HCT116 (cell line): ENCODE measurements at regions not wholly inside any gene's neighbourhood (a gene's known extent, or its start where the extent isn't known, plus 50 kb on each side); places are given as distances from the start of the nearest gene placed in this dataset.

Experiments used
- ATAC-seq: fragments of 200-7000 bp; cut with Tn5 transposase; 2 replicates; pipeline ENCODE4 v1.9.1; 2020; ENCODE audit warnings: mild to moderate bottlenecking, moderate library complexity
- BruUV-seq: library from RNA; stranded (reverse); fragments of 400-500 nt; replicated peaks from 2 replicates; lab custom pipeline; 2021; lab: Mats Ljungman, UMichigan
- CTCF ChIA-PET: fragments of 300-600 bp; sonication (Branson Sonifier 250); formaldehyde crosslinking; loops from one replicate; lab custom pipeline; 2021; ENCODE audit warnings: antibody characterized with exemption; lab: Charles Lee
- POLR2A ChIA-PET: fragments of 300-600, 350-600 bp; sonication (Branson Sonifier 250); formaldehyde crosslinking; loops from one replicate; lab custom pipeline; 2021; ENCODE audit warnings: antibody characterized with exemption; lab: Charles Lee
- RAD21 ChIA-PET, 2 experiments: fragments of 300-600 bp; sonication (Branson Sonifier 250); formaldehyde crosslinking; loops; one replicate each; lab custom pipeline; 2023; ENCODE audit warnings: low total read pairs in 2 of 2; ENCODE audit not compliant: uncharacterized antibody in 2 of 2, unreplicated experiment in 2 of 2, low non-redundant PET in 1 of 2; lab: Charles Lee
- DNase-seq: peaks from one replicate; pipeline ENCODE4 v3.0.0-alpha.2; 2010; ENCODE audit warnings: low read depth, low spot score
- H2AFZ ChIP-seq: fragments of 200-600 bp; shearing (Covaris generic), sonication (generic); 2 replicates; pipeline ENCODE4 v1.6.1; 2017; ENCODE audit warnings: low read depth, mixed run types, mixed read lengths, antibody characterized with exemption, low read length; ENCODE audit not compliant: poor library complexity, severe bottlenecking
- H3K27ac ChIP-seq: 2 replicates; pipeline ENCODE4 v1.5.1; 2012; ENCODE audit warnings: low read depth, low read length
- H3K27me3 ChIP-seq: fragments of 200-600 bp; sonication (generic); 2 replicates; pipeline ENCODE4 v1.6.1; 2016; ENCODE audit warnings: mixed run types, low read length, mixed read lengths; ENCODE audit not compliant: insufficient read depth
- H3K36me3 ChIP-seq, 2 experiments: fragments of 200-500 bp in 1 of 2; fragments of 200-600 bp in 1 of 2; sonication (Bioruptor generic) in 1 of 2; sonication (generic) in 1 of 2; 2 replicates each; pipeline versions ENCODE4 v1.5.1 to v1.6.1; 2014 to 2016; ENCODE audit warnings: low read length in 2 of 2, inconsistent platforms in 1 of 2, mixed read lengths in 1 of 2, mixed run types in 1 of 2; ENCODE audit not compliant: insufficient read depth in 2 of 2, control insufficient read depth in 1 of 2
- H3K4me1 ChIP-seq, 2 experiments: fragments of 200-600 bp in 1 of 2; sonication (generic) in 1 of 2; 2 replicates each; pipeline versions ENCODE4 v1.5.1 to v1.6.1; 2012 to 2017; ENCODE audit warnings: low read length in 2 of 2, inconsistent platforms in 1 of 2, mild to moderate bottlenecking in 1 of 2, mixed read lengths in 1 of 2, mixed run types in 1 of 2, moderate library complexity in 1 of 2; ENCODE audit not compliant: insufficient read depth in 2 of 2, control insufficient read depth in 1 of 2
- H3K4me2 ChIP-seq: fragments of 200-600 bp; sonication (generic); 2 replicates; pipeline ENCODE4 v1.6.1; 2017; ENCODE audit warnings: mixed run types, low read length, mixed read lengths
- H3K4me3 ChIP-seq, 2 experiments: fragments of 200-600 bp in 1 of 2; sonication (generic) in 1 of 2; replicated peaks in 1 of 2; 2 replicates each; pipeline ENCODE4 v1.5.1; 2011 to 2016; ENCODE audit warnings: low read length in 2 of 2, control low read depth in 1 of 2, low read depth in 1 of 2, mild to moderate bottlenecking in 1 of 2, mixed read lengths in 1 of 2, mixed run types in 1 of 2
- H3K79me2 ChIP-seq: fragments of 200-600 bp; sonication (generic); 2 replicates; pipeline ENCODE4 v1.6.1; 2017; ENCODE audit warnings: mild to moderate bottlenecking, mixed run types, low read length, moderate library complexity, mixed read lengths; ENCODE audit not compliant: insufficient read depth
- H3K9ac ChIP-seq: fragments of 200-600 bp; sonication (generic); 2 replicates; pipeline ENCODE4 v1.6.1; 2016; ENCODE audit warnings: low read length, mixed read lengths
- H3K9me2 ChIP-seq: fragments of 200-600 bp; sonication (generic), shearing (Covaris generic); 2 replicates; pipeline ENCODE4 v1.6.1; 2017; ENCODE audit warnings: mixed run types, mild to moderate bottlenecking, moderate library complexity; ENCODE audit not compliant: insufficient read depth
- H3K9me3 ChIP-seq, 2 experiments: fragments of 200-500 bp in 1 of 2; fragments of 200-600 bp in 1 of 2; sonication (Bioruptor generic) in 1 of 2; sonication (generic) in 1 of 2; 2 replicates each; pipeline ENCODE4 v1.6.1; 2014 to 2017; ENCODE audit warnings: low read length in 2 of 2, mixed read lengths in 2 of 2, inconsistent platforms in 1 of 2, low read depth in 1 of 2, mild to moderate bottlenecking in 1 of 2, mixed run types in 1 of 2, moderate library complexity in 1 of 2; ENCODE audit not compliant: control insufficient read depth in 1 of 2, insufficient read depth in 1 of 2
- H4K20me1 ChIP-seq: fragments of 200-600 bp; sonication (generic), shearing (Covaris generic); 2 replicates; pipeline ENCODE4 v1.6.1; 2017; ENCODE audit warnings: mixed run types, mild to moderate bottlenecking, moderate library complexity; ENCODE audit not compliant: insufficient read depth
- CEBPB ChIP-seq: IDR thresholded peaks from 2 replicates; pipeline ENCODE4 v1.6.1; 2012; ENCODE audit warnings: low read depth
- EGR1 ChIP-seq: IDR thresholded peaks from 2 replicates; pipeline ENCODE4 v1.6.1; 2012; ENCODE audit warnings: low read depth
- ELF1 ChIP-seq: IDR thresholded peaks from 2 replicates; pipeline ENCODE4 v1.6.1; 2012; ENCODE audit warnings: low read depth, borderline replicate concordance
- JUND ChIP-seq: IDR thresholded peaks from 2 replicates; pipeline ENCODE4 v1.6.1; 2012
- POLR2A ChIP-seq: IDR thresholded peaks from 2 replicates; pipeline ENCODE4 v1.7.0; 2011; ENCODE audit warnings: borderline replicate concordance; ENCODE audit not compliant: insufficient read depth, insufficient read length; ENCODE audit errors: extremely low read depth
- POLR2AphosphoS5 ChIP-seq: IDR thresholded peaks from 2 replicates; pipeline ENCODE4 v1.6.1; 2011; ENCODE audit warnings: mild to moderate bottlenecking, low read depth, low read length, moderate library complexity
- SIN3A ChIP-seq: IDR thresholded peaks from 2 replicates; pipeline ENCODE4 v1.6.1; 2012; ENCODE audit warnings: low read depth
- SP1 ChIP-seq: IDR thresholded peaks from 2 replicates; pipeline ENCODE4 v1.6.1; 2012; ENCODE audit warnings: low read depth
- SRF ChIP-seq: IDR thresholded peaks from 2 replicates; pipeline ENCODE4 v1.6.1; 2012; ENCODE audit warnings: low read depth
- TCF7L2 ChIP-seq: IDR thresholded peaks from 2 replicates; pipeline ENCODE4 v1.7.0; 2011; ENCODE audit warnings: borderline replicate concordance, inconsistent platforms; ENCODE audit not compliant: insufficient read depth, insufficient read length; ENCODE audit errors: extremely low read depth
- ZFX ChIP-seq: fragments of 450-650 bp; IDR thresholded peaks from 2 replicates; pipeline ENCODE4 v1.6.1; 2017
- ZNF274 ChIP-seq: fragments of 200-500 bp; sonication (Bioruptor generic); IDR thresholded peaks from 2 replicates; pipeline ENCODE4 v1.6.1; 2014; ENCODE audit warnings: mild to moderate bottlenecking, low read depth, low read length, inconsistent platforms
- intact Hi-C: fragments of 100-400 bp; cut with micrococcal nuclease; formaldehyde crosslinking; loops from 2 replicates; pipeline ENCODE4 v1.10.0; 2022
- TF ChIP-seq, protein P1 (sequence below): IDR thresholded peaks from 2 replicates; pipeline ENCODE4 v1.6.1; 2011; ENCODE audit warnings: mild to moderate bottlenecking, low read length, moderate library complexity; ENCODE audit not compliant: insufficient replicate concordance; ENCODE audit errors: extremely low read depth
- TF ChIP-seq, protein P2 (sequence below): IDR thresholded peaks from 2 replicates; pipeline ENCODE4 v1.6.1; 2012; ENCODE audit warnings: low read depth
- TF ChIP-seq, protein P3 (sequence below): IDR thresholded peaks from 2 replicates; pipeline ENCODE4 v1.6.1; 2012

DNA sequence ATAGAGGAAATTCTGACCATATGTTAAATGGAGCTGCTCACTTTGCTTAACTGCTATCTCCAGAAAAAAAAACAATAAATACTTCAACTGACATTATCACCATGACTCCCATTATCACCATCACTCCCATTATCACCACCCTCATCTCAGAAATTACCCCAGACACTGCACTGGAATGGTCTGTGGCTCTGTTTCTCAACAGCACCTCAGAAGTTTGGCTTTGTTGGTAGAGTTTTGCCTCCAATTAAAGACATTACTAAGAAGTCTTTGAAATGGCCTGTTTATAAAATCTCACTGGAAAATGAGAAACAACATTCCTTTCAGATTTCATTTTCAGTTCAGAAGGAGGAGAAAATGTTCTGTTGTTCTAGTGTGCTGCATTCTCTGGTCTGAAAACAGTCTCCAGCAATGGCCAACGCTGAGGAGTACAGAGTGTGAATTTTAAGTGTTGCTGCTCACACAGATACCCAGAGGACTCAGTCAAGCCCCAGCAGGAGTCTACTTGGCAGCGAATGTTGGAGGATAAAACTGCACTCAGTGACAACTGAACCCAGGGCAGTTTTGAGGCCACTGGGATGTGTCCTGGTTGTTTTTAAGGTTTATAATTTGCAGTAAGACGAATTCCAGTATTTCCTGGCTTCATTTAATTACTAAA is 364.5 kb upstream of the CDH2 start:
- H3K4me3 ChIP-seq, result no peak overlapping the region
- H3K9me2 ChIP-seq, result no peaks in the 10 kb centered on the region
- no peak overlapping the region for H3K4me2 ChIP-seq
- CTCF ChIA-PET, result no interaction called here
- no peaks in the 10 kb centered on the region for H4K20me1 ChIP-seq
- H3K79me2 ChIP-seq, result no peaks in the 10 kb centered on the region
- no peaks in the 10 kb centered on the region for H3K4me1 ChIP-seq
- POLR2A ChIA-PET, result no interaction called here
- no peaks in the 10 kb centered on the region for H3K27me3 ChIP-seq
- TF ChIP-seq SRF (no peak), ELF1 (no peak), ZNF274 (no peak)
- TF ChIP-seq, protein P1, sequence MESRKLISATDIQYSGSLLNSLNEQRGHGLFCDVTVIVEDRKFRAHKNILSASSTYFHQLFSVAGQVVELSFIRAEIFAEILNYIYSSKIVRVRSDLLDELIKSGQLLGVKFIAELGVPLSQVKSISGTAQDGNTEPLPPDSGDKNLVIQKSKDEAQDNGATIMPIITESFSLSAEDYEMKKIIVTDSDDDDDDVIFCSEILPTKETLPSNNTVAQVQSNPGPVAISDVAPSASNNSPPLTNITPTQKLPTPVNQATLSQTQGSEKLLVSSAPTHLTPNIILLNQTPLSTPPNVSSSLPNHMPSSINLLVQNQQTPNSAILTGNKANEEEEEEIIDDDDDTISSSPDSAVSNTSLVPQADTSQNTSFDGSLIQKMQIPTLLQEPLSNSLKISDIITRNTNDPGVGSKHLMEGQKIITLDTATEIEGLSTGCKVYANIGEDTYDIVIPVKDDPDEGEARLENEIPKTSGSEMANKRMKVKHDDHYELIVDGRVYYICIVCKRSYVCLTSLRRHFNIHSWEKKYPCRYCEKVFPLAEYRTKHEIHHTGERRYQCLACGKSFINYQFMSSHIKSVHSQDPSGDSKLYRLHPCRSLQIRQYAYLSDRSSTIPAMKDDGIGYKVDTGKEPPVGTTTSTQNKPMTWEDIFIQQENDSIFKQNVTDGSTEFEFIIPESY, result no peak
- BruUV-seq, result no TSS peak
- no peak for ATAC-seq
- no peak overlapping the region for H3K27ac ChIP-seq
- RAD21 ChIA-PET, result no interaction called here
- no peak for DNase-seq
- no peaks in the 10 kb centered on the region; a peak in 1 of 4 replicates for H3K9me3 ChIP-seq
- intact Hi-C loops, result loop anchor here (10.0 kb wide), 1 partner anchor 63 kb away; no protein-coding TSS in a partner anchor
- no peak overlapping the region for H2AFZ ChIP-seq
- no peaks in the 10 kb centered on the region for H3K36me3 ChIP-seq
- H3K9ac ChIP-seq, result no peak overlapping the region

DNA sequence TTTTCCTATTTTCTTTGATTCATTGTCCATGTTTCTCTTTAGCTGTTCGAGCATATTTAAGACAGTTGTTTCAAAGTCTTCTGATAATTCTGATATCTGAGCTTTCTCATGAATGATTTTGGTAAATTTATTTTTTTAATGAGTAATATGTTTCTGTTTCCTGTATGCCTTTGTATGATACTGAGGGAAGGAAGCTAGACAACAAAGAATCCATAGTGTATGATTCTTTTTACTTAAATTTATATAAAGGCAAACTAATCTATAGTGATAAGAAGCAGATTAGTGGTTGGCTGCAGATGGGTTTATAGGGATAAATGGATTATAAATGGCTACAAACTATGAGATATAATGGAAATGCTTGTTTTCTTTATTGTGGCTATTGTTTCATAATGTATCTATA is 352.7 kb upstream of the CDH2 start:
- ChIA-PET POLR2A (no interaction called here), CTCF (no interaction called here), RAD21 (no interaction called here)
- Histone ChIP-seq H2AFZ (no peak overlapping the region), H3K4me1 (no peaks in the 10 kb centered on the region), H3K36me3 (no peaks in the 10 kb centered on the region), H3K4me2 (no peak overlapping the region), H3K27ac (no peak overlapping the region), H3K4me3 (no peak overlapping the region), H4K20me1 (no peaks in the 10 kb centered on the region), H3K9me2 (no peaks in the 10 kb centered on the region), H3K9me3 (no peaks in the 10 kb centered on the region), H3K79me2 (no peaks in the 10 kb centered on the region), H3K9ac (no peak overlapping the region), H3K27me3 (no peaks in the 10 kb centered on the region)
- intact Hi-C loops, result no loop called here
- BruUV-seq, result no TSS peak
- DNase-seq (no peak), ATAC-seq (no peak)
- TF ChIP-seq JUND (no peak), SIN3A (no peak), ZFX (no peak), SP1 (no peak), POLR2AphosphoS5 (no peak), CEBPB (no peak), ELF1 (no peak), EGR1 (no peak), TCF7L2 (no peak), POLR2A (no peak)
- TF ChIP-seq, protein P2, sequence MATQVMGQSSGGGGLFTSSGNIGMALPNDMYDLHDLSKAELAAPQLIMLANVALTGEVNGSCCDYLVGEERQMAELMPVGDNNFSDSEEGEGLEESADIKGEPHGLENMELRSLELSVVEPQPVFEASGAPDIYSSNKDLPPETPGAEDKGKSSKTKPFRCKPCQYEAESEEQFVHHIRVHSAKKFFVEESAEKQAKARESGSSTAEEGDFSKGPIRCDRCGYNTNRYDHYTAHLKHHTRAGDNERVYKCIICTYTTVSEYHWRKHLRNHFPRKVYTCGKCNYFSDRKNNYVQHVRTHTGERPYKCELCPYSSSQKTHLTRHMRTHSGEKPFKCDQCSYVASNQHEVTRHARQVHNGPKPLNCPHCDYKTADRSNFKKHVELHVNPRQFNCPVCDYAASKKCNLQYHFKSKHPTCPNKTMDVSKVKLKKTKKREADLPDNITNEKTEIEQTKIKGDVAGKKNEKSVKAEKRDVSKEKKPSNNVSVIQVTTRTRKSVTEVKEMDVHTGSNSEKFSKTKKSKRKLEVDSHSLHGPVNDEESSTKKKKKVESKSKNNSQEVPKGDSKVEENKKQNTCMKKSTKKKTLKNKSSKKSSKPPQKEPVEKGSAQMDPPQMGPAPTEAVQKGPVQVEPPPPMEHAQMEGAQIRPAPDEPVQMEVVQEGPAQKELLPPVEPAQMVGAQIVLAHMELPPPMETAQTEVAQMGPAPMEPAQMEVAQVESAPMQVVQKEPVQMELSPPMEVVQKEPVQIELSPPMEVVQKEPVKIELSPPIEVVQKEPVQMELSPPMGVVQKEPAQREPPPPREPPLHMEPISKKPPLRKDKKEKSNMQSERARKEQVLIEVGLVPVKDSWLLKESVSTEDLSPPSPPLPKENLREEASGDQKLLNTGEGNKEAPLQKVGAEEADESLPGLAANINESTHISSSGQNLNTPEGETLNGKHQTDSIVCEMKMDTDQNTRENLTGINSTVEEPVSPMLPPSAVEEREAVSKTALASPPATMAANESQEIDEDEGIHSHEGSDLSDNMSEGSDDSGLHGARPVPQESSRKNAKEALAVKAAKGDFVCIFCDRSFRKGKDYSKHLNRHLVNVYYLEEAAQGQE, result no peak
- TF ChIP-seq, protein P3, sequence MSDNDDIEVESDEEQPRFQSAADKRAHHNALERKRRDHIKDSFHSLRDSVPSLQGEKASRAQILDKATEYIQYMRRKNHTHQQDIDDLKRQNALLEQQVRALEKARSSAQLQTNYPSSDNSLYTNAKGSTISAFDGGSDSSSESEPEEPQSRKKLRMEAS, result no peak
